C4-2B (cell line): ENCODE measurements at regions not wholly inside any gene's neighbourhood (a gene's known extent, or its start where the extent isn't known, plus 50 kb on each side); places are given as distances from the start of the nearest gene placed in this dataset.

Source experiments
- ZFX ChIP-seq: fragments of 450-650 bp; IDR thresholded peaks from 2 replicates; pipeline ENCODE4 v1.6.1; 2017
- TF ChIP-seq, protein P1 (sequence below): fragments of 450-650 bp; conservative IDR thresholded peaks from 2 replicates; pipeline ENCODE4 v1.5.1; 2017; ENCODE audit warnings: mild to moderate bottlenecking

DNA sequence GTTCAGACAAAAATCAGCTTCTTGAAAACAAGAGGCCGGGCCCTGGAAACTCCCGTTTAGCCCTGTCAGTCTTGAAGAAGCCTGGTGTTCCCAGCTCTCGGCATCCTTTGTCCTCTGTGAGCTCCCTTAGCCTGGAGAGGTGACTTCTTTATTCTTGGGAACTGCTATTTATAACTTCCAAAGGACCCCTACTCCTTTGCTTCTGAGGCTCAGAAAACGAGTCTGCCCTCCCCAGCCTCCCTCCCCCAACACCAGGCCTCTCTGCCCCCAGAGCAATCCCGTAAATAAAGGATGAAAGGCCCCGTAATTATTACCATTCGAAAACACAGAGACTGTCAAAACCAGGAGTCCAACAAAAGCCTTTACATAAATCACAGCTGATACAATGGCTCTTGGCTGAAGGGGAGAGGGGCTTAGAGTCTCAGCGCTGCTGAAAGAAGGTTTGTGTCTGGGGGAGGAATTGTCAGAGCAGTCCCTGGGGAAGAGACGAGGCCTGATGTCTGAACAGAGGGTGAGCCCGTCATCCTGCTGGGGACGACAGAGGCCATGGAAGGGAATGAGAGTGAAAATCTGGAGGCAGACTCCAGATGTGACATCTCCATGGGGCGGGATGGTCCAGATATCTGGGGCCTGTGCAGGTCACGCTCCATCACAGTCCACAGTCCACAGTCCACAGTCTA is 283.0 kb downstream of the MYCN start:
- TF ChIP-seq, protein P1, sequence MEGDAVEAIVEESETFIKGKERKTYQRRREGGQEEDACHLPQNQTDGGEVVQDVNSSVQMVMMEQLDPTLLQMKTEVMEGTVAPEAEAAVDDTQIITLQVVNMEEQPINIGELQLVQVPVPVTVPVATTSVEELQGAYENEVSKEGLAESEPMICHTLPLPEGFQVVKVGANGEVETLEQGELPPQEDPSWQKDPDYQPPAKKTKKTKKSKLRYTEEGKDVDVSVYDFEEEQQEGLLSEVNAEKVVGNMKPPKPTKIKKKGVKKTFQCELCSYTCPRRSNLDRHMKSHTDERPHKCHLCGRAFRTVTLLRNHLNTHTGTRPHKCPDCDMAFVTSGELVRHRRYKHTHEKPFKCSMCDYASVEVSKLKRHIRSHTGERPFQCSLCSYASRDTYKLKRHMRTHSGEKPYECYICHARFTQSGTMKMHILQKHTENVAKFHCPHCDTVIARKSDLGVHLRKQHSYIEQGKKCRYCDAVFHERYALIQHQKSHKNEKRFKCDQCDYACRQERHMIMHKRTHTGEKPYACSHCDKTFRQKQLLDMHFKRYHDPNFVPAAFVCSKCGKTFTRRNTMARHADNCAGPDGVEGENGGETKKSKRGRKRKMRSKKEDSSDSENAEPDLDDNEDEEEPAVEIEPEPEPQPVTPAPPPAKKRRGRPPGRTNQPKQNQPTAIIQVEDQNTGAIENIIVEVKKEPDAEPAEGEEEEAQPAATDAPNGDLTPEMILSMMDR = no peak
- no peak for TF ChIP-seq ZFX
